HFF-Myc (cell line): ENCODE measurements at regions not wholly inside any gene's neighbourhood (a gene's known extent, or its start where the extent isn't known, plus 50 kb on each side); places are given as distances from the start of the nearest gene placed in this dataset.

Experiments used
- DNase-seq: peaks from one replicate; pipeline ENCODE4 v3.0.0-alpha.2; 2011; ENCODE audit warnings: low read depth; ENCODE audit errors: extremely low read depth
- H3K4me3 ChIP-seq: replicated peaks from 2 replicates; pipeline ENCODE4 v1.5.1; 2011; ENCODE audit warnings: low read depth, mild to moderate bottlenecking, control low read depth, low read length
- TF ChIP-seq, protein P1 (sequence below): IDR thresholded peaks from 2 replicates; pipeline ENCODE4 v1.5.1; 2012; ENCODE audit warnings: mild to moderate bottlenecking, low read depth, low read length, control low read depth; ENCODE audit errors: missing control alignments

DNA sequence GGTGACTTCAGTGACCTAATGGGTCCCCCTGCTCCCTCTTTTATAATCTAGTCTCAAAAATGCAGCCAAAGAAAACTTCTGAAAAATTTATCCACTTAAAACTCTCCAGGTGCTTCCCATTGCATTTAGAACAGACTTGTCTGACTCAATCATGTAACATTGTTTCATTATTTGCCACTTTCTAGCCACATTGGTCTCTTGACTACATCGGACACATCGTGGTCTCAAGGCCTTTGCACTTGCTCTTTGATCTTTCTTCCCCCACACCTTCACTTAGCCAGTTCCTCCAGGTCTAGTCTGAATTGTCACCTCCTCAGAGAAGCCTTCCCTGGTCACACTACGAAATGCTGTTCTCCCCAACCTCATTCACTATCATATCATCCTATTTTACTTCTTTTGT is 97.0 kb upstream of the E2F8 start:
- no peak overlapping the region for H3K4me3 ChIP-seq
- DNase-seq, result no peak
- TF ChIP-seq, protein P1, sequence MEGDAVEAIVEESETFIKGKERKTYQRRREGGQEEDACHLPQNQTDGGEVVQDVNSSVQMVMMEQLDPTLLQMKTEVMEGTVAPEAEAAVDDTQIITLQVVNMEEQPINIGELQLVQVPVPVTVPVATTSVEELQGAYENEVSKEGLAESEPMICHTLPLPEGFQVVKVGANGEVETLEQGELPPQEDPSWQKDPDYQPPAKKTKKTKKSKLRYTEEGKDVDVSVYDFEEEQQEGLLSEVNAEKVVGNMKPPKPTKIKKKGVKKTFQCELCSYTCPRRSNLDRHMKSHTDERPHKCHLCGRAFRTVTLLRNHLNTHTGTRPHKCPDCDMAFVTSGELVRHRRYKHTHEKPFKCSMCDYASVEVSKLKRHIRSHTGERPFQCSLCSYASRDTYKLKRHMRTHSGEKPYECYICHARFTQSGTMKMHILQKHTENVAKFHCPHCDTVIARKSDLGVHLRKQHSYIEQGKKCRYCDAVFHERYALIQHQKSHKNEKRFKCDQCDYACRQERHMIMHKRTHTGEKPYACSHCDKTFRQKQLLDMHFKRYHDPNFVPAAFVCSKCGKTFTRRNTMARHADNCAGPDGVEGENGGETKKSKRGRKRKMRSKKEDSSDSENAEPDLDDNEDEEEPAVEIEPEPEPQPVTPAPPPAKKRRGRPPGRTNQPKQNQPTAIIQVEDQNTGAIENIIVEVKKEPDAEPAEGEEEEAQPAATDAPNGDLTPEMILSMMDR, result no peak

DNA sequence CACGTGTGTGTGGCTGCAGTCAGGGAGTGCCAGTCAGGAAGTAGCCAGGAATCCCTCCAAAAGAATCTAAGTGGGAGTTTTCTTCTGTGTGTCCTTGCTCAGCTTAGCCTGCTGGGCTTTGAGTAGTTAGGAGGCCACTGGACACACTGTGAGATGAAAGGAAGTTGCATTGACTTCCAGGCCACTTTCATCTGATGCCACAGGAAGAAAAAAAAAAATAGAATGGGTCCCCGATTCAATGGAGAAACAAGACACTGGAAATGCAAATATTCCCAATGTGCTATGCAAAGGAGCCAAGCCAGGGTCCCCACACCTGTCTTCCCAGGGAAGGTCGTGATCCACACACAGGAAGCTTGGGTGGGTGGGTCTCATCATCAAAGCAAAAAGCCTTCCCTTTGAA is 95.6 kb upstream of the E2F8 start:
- TF ChIP-seq, protein P1, result no peak
- no peak for DNase-seq

DNA sequence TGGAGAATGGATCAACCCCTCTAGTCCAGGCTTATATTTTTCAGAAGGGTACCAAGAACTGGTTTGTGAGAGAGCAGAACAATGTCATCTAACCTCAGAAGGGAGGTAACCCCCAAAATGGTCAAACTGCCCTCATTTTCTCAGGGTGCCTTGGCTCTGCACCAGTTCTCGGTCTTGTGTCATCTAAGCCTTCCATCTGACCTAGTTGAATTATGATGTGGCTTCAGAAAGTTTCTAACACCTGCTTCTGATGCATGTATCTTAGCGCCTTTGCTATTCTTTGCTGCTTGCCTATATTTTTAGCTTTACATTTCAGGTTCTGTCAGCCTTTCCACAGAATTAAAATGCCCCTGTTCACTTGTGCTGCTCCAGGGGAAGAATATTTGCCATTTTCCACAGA is 91.7 kb upstream of the E2F8 start:
- DNase-seq, result no peak
- TF ChIP-seq, protein P1, result no peak
- H3K4me3 ChIP-seq, result no peak overlapping the region

More for the DNA sequence above, 95.6 kb upstream of the E2F8 start:
- H3K4me3 ChIP-seq, result no peak overlapping the region

DNA sequence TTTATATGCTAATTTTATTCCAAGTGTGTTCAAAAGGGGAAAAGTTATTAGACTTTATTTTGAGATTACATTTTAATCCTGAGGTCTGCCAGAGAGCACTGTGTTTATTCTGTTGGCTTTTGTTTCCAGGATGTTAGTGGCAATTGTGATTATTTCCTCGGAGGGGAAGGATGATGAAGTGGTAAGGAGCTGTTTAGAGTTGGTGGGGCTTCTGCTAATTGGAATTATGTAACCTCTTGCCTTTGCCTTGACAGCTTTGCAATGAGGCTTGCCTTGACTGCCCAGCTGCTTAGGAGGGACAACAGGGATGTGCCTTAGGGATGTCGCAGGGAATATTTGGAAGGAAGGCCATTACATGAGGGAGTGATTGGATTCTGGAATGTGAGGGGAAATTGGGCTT is 89.7 kb upstream of the E2F8 start:
- TF ChIP-seq, protein P1, result no peak
- H3K4me3 ChIP-seq, result no peak overlapping the region
- DNase-seq, result no peak

DNA sequence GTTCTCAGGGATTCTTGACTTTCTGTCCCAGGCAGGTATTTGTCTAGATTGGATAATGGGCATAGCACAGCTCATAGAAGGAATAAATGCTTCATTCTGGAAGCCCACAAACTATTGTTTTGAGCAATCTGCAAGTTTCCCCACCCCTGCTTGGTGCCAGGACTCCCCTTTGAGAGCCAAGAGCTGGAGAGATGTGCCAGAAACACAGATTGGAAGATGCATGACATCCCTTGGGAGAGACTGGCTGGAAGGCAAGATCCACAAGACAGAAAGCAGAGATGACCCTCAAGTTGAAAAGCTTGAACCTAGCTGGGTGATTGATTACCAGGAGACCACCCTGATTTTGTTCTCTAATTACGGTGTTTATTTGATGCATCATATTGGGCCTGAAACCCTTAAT is 89.2 kb upstream of the E2F8 start:
- no peak overlapping the region for H3K4me3 ChIP-seq
- TF ChIP-seq, protein P1, result no peak
- DNase-seq, result no peak

DNA sequence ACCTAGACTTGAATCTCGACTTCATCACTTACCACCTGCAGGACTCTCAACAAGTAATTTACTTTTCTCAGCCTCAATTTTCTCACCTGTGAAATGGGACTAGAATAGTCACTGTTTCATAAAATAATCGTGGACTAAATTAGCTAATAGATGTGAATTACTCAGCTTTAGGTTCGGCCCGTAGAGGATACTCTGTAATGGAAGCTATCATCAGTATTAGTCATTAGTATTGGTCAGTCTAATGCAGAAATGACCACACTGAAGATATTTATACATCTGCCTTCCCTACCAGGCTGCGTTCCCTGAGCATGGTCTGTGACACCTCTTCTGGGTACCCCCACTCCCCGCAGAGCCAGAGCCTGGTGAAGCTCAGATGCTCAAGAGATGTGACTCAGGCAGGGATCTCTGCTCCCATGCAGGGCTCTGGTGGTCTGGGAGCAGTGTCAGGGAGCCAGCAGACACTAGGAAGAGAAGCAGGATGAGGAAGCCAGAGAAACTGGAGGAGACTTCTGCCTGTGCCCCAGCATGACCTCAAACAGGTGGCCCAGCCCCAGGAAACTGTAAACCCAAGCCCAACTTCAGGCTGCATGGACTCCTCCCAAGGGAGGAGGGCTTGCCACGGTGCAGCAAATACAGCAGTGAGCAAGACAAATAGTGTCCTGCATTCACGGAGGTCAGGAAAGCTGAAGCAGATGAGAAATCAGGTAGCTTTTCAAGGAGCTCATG is 88.0 kb upstream of the E2F8 start:
- DNase-seq, result no peak
- TF ChIP-seq, protein P1, result no peak
- H3K4me3 ChIP-seq, result no peak overlapping the region

DNA sequence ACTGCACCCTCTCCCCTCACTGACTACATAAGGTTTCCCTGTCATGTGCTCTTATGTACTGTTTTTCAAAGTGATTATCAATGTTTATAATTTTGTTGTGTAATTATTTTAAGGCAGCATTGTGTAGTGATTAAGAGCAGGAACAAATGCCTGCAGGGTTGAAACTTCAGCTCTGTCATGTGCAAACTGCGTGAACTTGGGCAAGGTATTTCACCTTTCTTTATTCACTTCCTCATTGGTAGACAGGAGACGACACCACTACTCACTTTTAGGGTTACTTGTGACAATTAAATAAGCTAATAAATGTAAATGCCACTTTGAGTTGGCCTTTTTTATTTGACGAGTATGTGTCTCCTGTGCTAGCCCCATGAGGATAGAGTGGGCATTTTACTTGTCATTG is 86.5 kb upstream of the E2F8 start:
- TF ChIP-seq, protein P1, result no peak
- H3K4me3 ChIP-seq, result no peak overlapping the region
- DNase-seq, result no peak
